ENCODE measurements at regions not wholly inside any gene's neighbourhood (a gene's known extent, or its start where the extent isn't known, plus 50 kb on each side); places are given as distances from the start of the nearest gene placed in this dataset.
A peak's percentile ranks its signal among the peaks of the same experiment; 100 is the strongest.
"Not testable (repeated sequence)": the region's sequence is repeated elsewhere in the genome, so short reads cannot be mapped to it uniquely, and the experiment has no call there.

GRCh38 chr16:48817032-48817431 lies 207.1 kb upstream of the N4BP1 start:
- DNase-seq, result no peak

- no peak for DNase-seq
These were observed 206.4 kb upstream of the N4BP1 start for GRCh38 chr16:48816393-48816792.

- no peak for DNase-seq
These were observed 205.0 kb upstream of the N4BP1 start for GRCh38 chr16:48814994-48815393.

- no peak for DNase-seq
These were observed 203.5 kb upstream of the N4BP1 start for GRCh38 chr16:48813485-48813884.

GRCh38 chr16:48812856-48813255 lies 202.9 kb upstream of the N4BP1 start:
- DNase-seq, result no peak

- DNase-seq, result no peak
These were observed 201.5 kb upstream of the N4BP1 start for GRCh38 chr16:48811478-48811877.

GRCh38 chr16:48810803-48811453 lies 200.9 kb upstream of the N4BP1 start:
- no peak for DNase-seq

GRCh38 chr16:48810436-48810802 lies 200.4 kb upstream of the N4BP1 start:
- no peak for DNase-seq

- DNase-seq, result no peak
These were observed 180.2 kb upstream of the N4BP1 start for GRCh38 chr16:48790151-48790550.

- DNase-seq, result no peak
These were observed 178.5 kb upstream of the N4BP1 start for GRCh38 chr16:48788475-48788874.

GRCh38 chr16:48745541-48745940 lies 135.6 kb upstream of the N4BP1 start:
- DNase-seq, result no peak

GRCh38 chr16:48740964-48741363 lies 131.0 kb upstream of the N4BP1 start:
- no peak for DNase-seq

- no peak for DNase-seq
These were observed 124.2 kb upstream of the N4BP1 start for GRCh38 chr16:48734220-48734619.

GRCh38 chr16:48704710-48705109 lies 94.7 kb upstream of the N4BP1 start:
- DNase-seq, result no peak

- DNase-seq, result peak; percentile 26 to 29
These were observed 77.5 kb upstream of the N4BP1 start for GRCh38 chr16:48687421-48688038.

- no peak for DNase-seq
These were observed 74.2 kb upstream of the N4BP1 start for GRCh38 chr16:48684148-48684547.

- no peak for DNase-seq
These were observed 73.0 kb upstream of the N4BP1 start for GRCh38 chr16:48682971-48683370.

- DNase-seq, result no peak
These were observed 71.5 kb upstream of the N4BP1 start for GRCh38 chr16:48681520-48681919.

- no peak for DNase-seq
These were observed 70.9 kb upstream of the N4BP1 start for GRCh38 chr16:48680881-48681280.

GRCh38 chr16:48676836-48677235 lies 66.9 kb upstream of the N4BP1 start:
- no peak for DNase-seq

GRCh38 chr16:48668184-48668583 lies 58.2 kb upstream of the N4BP1 start:
- not testable (repeated sequence) for DNase-seq

GRCh38 chr16:48659940-48660339 lies 50.0 kb upstream of the N4BP1 start:
- DNase-seq, result no peak
